ENCODE measurements at regions not wholly inside any gene's neighbourhood (a gene's known extent, or its start where the extent isn't known, plus 50 kb on each side); places are given as distances from the start of the nearest gene placed in this dataset.

DNA sequence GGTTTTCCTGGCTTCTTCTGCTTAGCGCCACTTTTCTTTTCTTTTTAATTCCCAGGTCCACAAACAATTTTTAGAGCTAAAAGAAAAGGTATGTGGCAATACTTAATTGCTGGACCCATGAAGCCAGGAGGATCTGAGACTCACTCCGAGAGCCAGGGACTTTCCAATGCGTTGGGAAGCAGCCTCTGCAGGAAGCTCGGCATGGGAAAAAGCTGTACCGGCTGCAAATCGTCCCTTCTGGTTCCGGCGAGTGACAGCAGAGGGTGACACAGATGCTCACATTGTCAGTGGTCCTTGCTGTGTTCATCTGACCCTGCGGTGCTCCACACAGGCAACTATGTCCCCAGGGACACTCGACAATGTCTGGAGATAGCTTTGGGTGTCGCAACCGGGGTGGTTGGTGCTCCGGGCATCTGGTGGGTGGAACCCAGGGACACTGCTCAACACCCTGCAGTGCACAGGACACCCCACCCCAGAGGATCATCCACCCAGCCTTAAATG lies 164.0 kb downstream of the PRKX start:
- no peaks in the 10 kb centered on the region for H3K4me1 ChIP-seq (ENCODE audit: control insufficient read depth in 4 of 4, insufficient read depth in 4 of 4, low read length in 3 of 4)
- TF ChIP-seq NR2F2 (IDR thresholded peaks at IDR 0.05), result no peak
- TF ChIP-seq TAF1 (conservative IDR thresholded peaks at IDR 0.05), result no peak
- TF ChIP-seq, protein P1, sequence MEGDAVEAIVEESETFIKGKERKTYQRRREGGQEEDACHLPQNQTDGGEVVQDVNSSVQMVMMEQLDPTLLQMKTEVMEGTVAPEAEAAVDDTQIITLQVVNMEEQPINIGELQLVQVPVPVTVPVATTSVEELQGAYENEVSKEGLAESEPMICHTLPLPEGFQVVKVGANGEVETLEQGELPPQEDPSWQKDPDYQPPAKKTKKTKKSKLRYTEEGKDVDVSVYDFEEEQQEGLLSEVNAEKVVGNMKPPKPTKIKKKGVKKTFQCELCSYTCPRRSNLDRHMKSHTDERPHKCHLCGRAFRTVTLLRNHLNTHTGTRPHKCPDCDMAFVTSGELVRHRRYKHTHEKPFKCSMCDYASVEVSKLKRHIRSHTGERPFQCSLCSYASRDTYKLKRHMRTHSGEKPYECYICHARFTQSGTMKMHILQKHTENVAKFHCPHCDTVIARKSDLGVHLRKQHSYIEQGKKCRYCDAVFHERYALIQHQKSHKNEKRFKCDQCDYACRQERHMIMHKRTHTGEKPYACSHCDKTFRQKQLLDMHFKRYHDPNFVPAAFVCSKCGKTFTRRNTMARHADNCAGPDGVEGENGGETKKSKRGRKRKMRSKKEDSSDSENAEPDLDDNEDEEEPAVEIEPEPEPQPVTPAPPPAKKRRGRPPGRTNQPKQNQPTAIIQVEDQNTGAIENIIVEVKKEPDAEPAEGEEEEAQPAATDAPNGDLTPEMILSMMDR (IDR thresholded peaks at IDR 0.05; ENCODE audit: low read depth, low read length, missing input control), result no peak
- 46% methylated on average over 13 of the region's 13 CpGs for WGBS
- H3K4me3 ChIP-seq (ENCODE audit: low read depth in 1 of 3, low read length in 3 of 3), result no peak overlapping the region
- peaks cover 0 to 4% (median 0%) of the 10 kb centered on the region in 4 donors for H3K27me3 ChIP-seq (ENCODE audit: control insufficient read depth in 4 of 4, insufficient read depth in 4 of 4, low read length in 3 of 4)
- no peaks in the 10 kb centered on the region for H3K9me3 ChIP-seq (ENCODE audit: control insufficient read depth in 4 of 4, low read length in 3 of 4)
- no peaks in the 10 kb centered on the region for H3K36me3 ChIP-seq (ENCODE audit: control insufficient read depth in 4 of 4, insufficient read depth in 3 of 4, low read depth in 1 of 4, low read length in 3 of 4)
- H3K9ac ChIP-seq (ENCODE audit: low read depth in 1 of 2, low read length in 2 of 2), result no peak overlapping the region
- no peak overlapping the region for H3K27ac ChIP-seq (ENCODE audit: low read depth in 1 of 2, low read length in 2 of 2)
- DNase-seq (ENCODE audit: low spot score), result no peak

DNA sequence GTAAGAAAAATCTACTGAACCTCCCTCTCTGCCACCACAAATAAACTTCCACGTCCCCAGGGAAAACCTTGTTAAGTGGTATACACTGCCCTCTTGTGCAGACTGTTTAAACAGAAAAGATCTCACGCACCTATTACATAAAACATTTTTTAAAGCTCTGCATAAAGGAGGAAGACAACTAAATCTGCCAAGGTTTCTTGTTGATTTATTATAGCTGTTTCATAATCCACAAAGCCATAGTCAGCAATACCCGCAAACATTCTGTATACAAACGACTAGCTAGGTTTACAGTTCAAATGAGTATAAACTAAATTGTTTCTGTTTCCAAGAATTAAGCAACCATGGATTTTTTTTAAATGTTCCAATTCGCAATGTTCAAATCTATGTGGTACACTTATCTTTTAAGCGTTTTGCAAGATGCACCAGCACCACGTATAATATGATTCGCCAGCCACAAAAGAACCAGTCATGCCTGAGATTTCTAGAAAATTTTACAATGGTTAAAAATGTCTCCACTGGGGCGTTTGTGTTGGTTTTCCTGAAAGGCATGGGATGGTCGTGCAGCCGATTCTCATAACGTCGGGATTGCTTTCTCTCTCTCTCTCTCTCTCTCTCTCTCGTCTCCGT lies 164.6 kb downstream of the PRKX start:
- Histone ChIP-seq H3K4me1 (ENCODE audit: control insufficient read depth in 4 of 4, insufficient read depth in 4 of 4, low read length in 3 of 4) (no peaks in the 10 kb centered on the region), H3K27me3 (ENCODE audit: control insufficient read depth in 4 of 4, insufficient read depth in 4 of 4, low read length in 3 of 4) (peaks cover 0 to 4% (median 0%) of the 10 kb centered on the region in 4 donors), H3K9me3 (ENCODE audit: control insufficient read depth in 4 of 4, low read length in 3 of 4) (no peaks in the 10 kb centered on the region), H3K9ac (ENCODE audit: low read depth in 1 of 2, low read length in 2 of 2) (no peak overlapping the region), H3K27ac (ENCODE audit: low read depth in 1 of 2, low read length in 2 of 2) (no peak overlapping the region), H3K36me3 (ENCODE audit: control insufficient read depth in 4 of 4, insufficient read depth in 3 of 4, low read depth in 1 of 4, low read length in 3 of 4) (no peaks in the 10 kb centered on the region), H3K4me3 (ENCODE audit: low read depth in 1 of 3, low read length in 3 of 3) (no peak overlapping the region)
- DNase-seq (ENCODE audit: low spot score), result no peak
- TF ChIP-seq JUND (IDR thresholded peaks at IDR 0.05), result no peak
- TF ChIP-seq, protein P2, sequence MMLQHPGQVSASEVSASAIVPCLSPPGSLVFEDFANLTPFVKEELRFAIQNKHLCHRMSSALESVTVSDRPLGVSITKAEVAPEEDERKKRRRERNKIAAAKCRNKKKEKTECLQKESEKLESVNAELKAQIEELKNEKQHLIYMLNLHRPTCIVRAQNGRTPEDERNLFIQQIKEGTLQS (IDR thresholded peaks at IDR 0.05), result no peak
- TF ChIP-seq NR2F2 (IDR thresholded peaks at IDR 0.05), result no peak
- TF ChIP-seq YY1 (IDR thresholded peaks at IDR 0.05), result no peak
- no peak for TF ChIP-seq RXRA (IDR thresholded peaks at IDR 0.05)
- no peak for TF ChIP-seq GABPA (IDR thresholded peaks at IDR 0.05 in 1 of 2, conservative IDR thresholded peaks at IDR 0.05 in 1 of 2)
- TF ChIP-seq RAD21 (IDR thresholded peaks at IDR 0.05), result peak; percentile 57 to 58
- TF ChIP-seq, protein P3, sequence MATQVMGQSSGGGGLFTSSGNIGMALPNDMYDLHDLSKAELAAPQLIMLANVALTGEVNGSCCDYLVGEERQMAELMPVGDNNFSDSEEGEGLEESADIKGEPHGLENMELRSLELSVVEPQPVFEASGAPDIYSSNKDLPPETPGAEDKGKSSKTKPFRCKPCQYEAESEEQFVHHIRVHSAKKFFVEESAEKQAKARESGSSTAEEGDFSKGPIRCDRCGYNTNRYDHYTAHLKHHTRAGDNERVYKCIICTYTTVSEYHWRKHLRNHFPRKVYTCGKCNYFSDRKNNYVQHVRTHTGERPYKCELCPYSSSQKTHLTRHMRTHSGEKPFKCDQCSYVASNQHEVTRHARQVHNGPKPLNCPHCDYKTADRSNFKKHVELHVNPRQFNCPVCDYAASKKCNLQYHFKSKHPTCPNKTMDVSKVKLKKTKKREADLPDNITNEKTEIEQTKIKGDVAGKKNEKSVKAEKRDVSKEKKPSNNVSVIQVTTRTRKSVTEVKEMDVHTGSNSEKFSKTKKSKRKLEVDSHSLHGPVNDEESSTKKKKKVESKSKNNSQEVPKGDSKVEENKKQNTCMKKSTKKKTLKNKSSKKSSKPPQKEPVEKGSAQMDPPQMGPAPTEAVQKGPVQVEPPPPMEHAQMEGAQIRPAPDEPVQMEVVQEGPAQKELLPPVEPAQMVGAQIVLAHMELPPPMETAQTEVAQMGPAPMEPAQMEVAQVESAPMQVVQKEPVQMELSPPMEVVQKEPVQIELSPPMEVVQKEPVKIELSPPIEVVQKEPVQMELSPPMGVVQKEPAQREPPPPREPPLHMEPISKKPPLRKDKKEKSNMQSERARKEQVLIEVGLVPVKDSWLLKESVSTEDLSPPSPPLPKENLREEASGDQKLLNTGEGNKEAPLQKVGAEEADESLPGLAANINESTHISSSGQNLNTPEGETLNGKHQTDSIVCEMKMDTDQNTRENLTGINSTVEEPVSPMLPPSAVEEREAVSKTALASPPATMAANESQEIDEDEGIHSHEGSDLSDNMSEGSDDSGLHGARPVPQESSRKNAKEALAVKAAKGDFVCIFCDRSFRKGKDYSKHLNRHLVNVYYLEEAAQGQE (IDR thresholded peaks at IDR 0.05), result no peak
- TF ChIP-seq SP1 (IDR thresholded peaks at IDR 0.05), result no peak
- TF ChIP-seq EGR1 (IDR thresholded peaks at IDR 0.05; ENCODE audit: low read depth in 2 of 2), result no peak
- TF ChIP-seq FOXA2 (IDR thresholded peaks at IDR 0.05), result no peak
- TF ChIP-seq FOXA1 (IDR thresholded peaks at IDR 0.05), result no peak
- TF ChIP-seq, protein P1 (IDR thresholded peaks at IDR 0.05; ENCODE audit: low read depth, low read length, missing input control), result peak; percentile 25
- TF ChIP-seq HNF4G (IDR thresholded peaks at IDR 0.05), result no peak
- 27% methylated on average over 15 of the region's 15 CpGs for WGBS

Measured in liver (tissue), 8 donors.